ENCODE measurements at regions not wholly inside any gene's neighbourhood (a gene's known extent, or its start where the extent isn't known, plus 50 kb on each side); places are given as distances from the start of the nearest gene placed in this dataset.

- Histone ChIP-seq H3K4me1 (ENCODE audit: insufficient read depth, poor library complexity, severe bottlenecking) (no peaks in the 10 kb centered on the region), H3K27ac (ENCODE audit: poor library complexity, severe bottlenecking) (no peak overlapping the region), H3K36me3 (ENCODE audit: low read depth) (no peaks in the 10 kb centered on the region), H3K27me3 (ENCODE audit: insufficient read depth, poor library complexity, severe bottlenecking) (no peaks in the 10 kb centered on the region), H3K4me3 (ENCODE audit: severe bottlenecking) (no peak overlapping the region), H3K9me3 (ENCODE audit: severe bottlenecking) (no peaks in the 10 kb centered on the region)
- DNase-seq (ENCODE audit: low spot score): no peak
- no peak for TF ChIP-seq CTCF (IDR thresholded peaks at IDR 0.05; ENCODE audit: poor library complexity, severe bottlenecking)
- ATAC-seq (ENCODE audit: low read depth): no peak
Measured at GRCh38 chr9:11199335-11199734, 586.5 kb upstream of the PTPRD start.

- no peak overlapping the region for H3K27ac ChIP-seq (ENCODE audit: poor library complexity, severe bottlenecking)
- no peak for ATAC-seq (ENCODE audit: low read depth)
- TF ChIP-seq CTCF (IDR thresholded peaks at IDR 0.05; ENCODE audit: poor library complexity, severe bottlenecking): no peak
- H3K27me3 ChIP-seq (ENCODE audit: insufficient read depth, poor library complexity, severe bottlenecking): peaks cover under 1% of the 10 kb centered on the region
- H3K9me3 ChIP-seq (ENCODE audit: severe bottlenecking): no peaks in the 10 kb centered on the region
- no peaks in the 10 kb centered on the region for H3K4me1 ChIP-seq (ENCODE audit: insufficient read depth, poor library complexity, severe bottlenecking)
- no peaks in the 10 kb centered on the region for H3K36me3 ChIP-seq (ENCODE audit: low read depth)
- DNase-seq (ENCODE audit: low spot score): no peak
- no peak overlapping the region for H3K4me3 ChIP-seq (ENCODE audit: severe bottlenecking)
Measured at GRCh38 chr9:11204521-11204920, 591.7 kb upstream of the PTPRD start.

- DNase-seq (ENCODE audit: low spot score): no peak
- H3K4me1 ChIP-seq (ENCODE audit: insufficient read depth, poor library complexity, severe bottlenecking): no peaks in the 10 kb centered on the region
- H3K9me3 ChIP-seq (ENCODE audit: severe bottlenecking): no peaks in the 10 kb centered on the region
- no peak for TF ChIP-seq CTCF (IDR thresholded peaks at IDR 0.05; ENCODE audit: poor library complexity, severe bottlenecking)
- H3K27me3 ChIP-seq (ENCODE audit: insufficient read depth, poor library complexity, severe bottlenecking): peaks cover 4% of the 10 kb centered on the region
- no peaks in the 10 kb centered on the region for H3K36me3 ChIP-seq (ENCODE audit: low read depth)
- ATAC-seq (ENCODE audit: low read depth): no peak
- no peak overlapping the region for H3K27ac ChIP-seq (ENCODE audit: poor library complexity, severe bottlenecking)
- H3K4me3 ChIP-seq (ENCODE audit: severe bottlenecking): no peak overlapping the region
Measured at GRCh38 chr9:11206925-11207324, 594.1 kb upstream of the PTPRD start.

GRCh38 chr9:11233696-11234095 lies 620.9 kb upstream of the PTPRD start:
- DNase-seq (ENCODE audit: low spot score) (no peak), ATAC-seq (ENCODE audit: low read depth) (no peak)
- TF ChIP-seq CTCF (IDR thresholded peaks at IDR 0.05; ENCODE audit: poor library complexity, severe bottlenecking): no peak
- Histone ChIP-seq H3K4me1 (ENCODE audit: insufficient read depth, poor library complexity, severe bottlenecking) (no peaks in the 10 kb centered on the region), H3K9me3 (ENCODE audit: severe bottlenecking) (no peaks in the 10 kb centered on the region), H3K4me3 (ENCODE audit: severe bottlenecking) (no peak overlapping the region), H3K36me3 (ENCODE audit: low read depth) (no peaks in the 10 kb centered on the region), H3K27me3 (ENCODE audit: insufficient read depth, poor library complexity, severe bottlenecking) (no peaks in the 10 kb centered on the region), H3K27ac (ENCODE audit: poor library complexity, severe bottlenecking) (no peak overlapping the region)

- Histone ChIP-seq H3K4me1 (ENCODE audit: insufficient read depth, poor library complexity, severe bottlenecking) (no peaks in the 10 kb centered on the region), H3K27me3 (ENCODE audit: insufficient read depth, poor library complexity, severe bottlenecking) (no peaks in the 10 kb centered on the region), H3K36me3 (ENCODE audit: low read depth) (no peaks in the 10 kb centered on the region), H3K27ac (ENCODE audit: poor library complexity, severe bottlenecking) (no peak overlapping the region), H3K9me3 (ENCODE audit: severe bottlenecking) (no peaks in the 10 kb centered on the region), H3K4me3 (ENCODE audit: severe bottlenecking) (no peak overlapping the region)
- no peak for DNase-seq (ENCODE audit: low spot score)
- no peak for ATAC-seq (ENCODE audit: low read depth)
- no peak for TF ChIP-seq CTCF (IDR thresholded peaks at IDR 0.05; ENCODE audit: poor library complexity, severe bottlenecking)
Measured at GRCh38 chr9:11235061-11235460, 622.3 kb upstream of the PTPRD start.

Data from RWPE2 (cell line).